Calu3 (cell line): ENCODE measurements at regions not wholly inside any gene's neighbourhood (a gene's known extent, or its start where the extent isn't known, plus 50 kb on each side); places are given as distances from the start of the nearest gene placed in this dataset.
"Not testable (repeated sequence)": the region's sequence is repeated elsewhere in the genome, so short reads cannot be mapped to it uniquely, and the experiment has no call there.

Experiments
- BruUV-seq: library from RNA; stranded (reverse); fragments of 400-500 nt; replicated peaks from 2 replicates; lab custom pipeline; 2021; lab: Mats Ljungman, UMichigan
- CTCF ChIA-PET: fragments of 300-600 bp; sonication (Branson Sonifier 250); formaldehyde crosslinking; loops from one replicate; lab custom pipeline; 2022; ENCODE audit warnings: antibody characterized with exemption; lab: Charles Lee
- DNase-seq: peaks from one replicate; pipeline ENCODE4 v3.0.0; 2022
- H3K27ac Mint-ChIP-seq: one replicate; pipeline ENCODE4 v1.8.0; 2022; ENCODE audit warnings: mixed read lengths; ENCODE audit not compliant: unreplicated experiment
- H3K27me3 Mint-ChIP-seq: one replicate; pipeline ENCODE4 v1.8.0; 2022; ENCODE audit warnings: mixed read lengths; ENCODE audit not compliant: unreplicated experiment
- H3K36me3 Mint-ChIP-seq: one replicate; pipeline ENCODE4 v1.8.0; 2022; ENCODE audit warnings: mild to moderate bottlenecking, moderate library complexity, mixed read lengths; ENCODE audit not compliant: insufficient read depth, unreplicated experiment
- H3K4me1 Mint-ChIP-seq: one replicate; pipeline ENCODE4 v1.8.0; 2022; ENCODE audit warnings: mild to moderate bottlenecking, low read depth, mixed read lengths; ENCODE audit not compliant: unreplicated experiment
- H3K4me3 Mint-ChIP-seq: one replicate; pipeline ENCODE4 v1.8.0; 2022; ENCODE audit warnings: mild to moderate bottlenecking, low read depth, moderate library complexity, mixed read lengths; ENCODE audit not compliant: unreplicated experiment
- H3K9me3 Mint-ChIP-seq: one replicate; pipeline ENCODE4 v1.8.0; 2022; ENCODE audit warnings: low read depth, mixed read lengths; ENCODE audit not compliant: unreplicated experiment
- CTCF ChIP-seq: fragments of 200-600 bp; IDR thresholded peaks from one replicate; pipeline ENCODE4 v1.8.0; 2022; ENCODE audit warnings: antibody characterized with exemption; ENCODE audit not compliant: unreplicated experiment
- intact Hi-C: fragments of 100-400 bp; cut with micrococcal nuclease; formaldehyde crosslinking; loops from one replicate; pipeline ENCODE4 v1.10.0; 2022; ENCODE audit not compliant: unreplicated experiment

- no TSS peak for BruUV-seq
- TF ChIP-seq CTCF: no peak
- H3K9me3 Mint-ChIP-seq: no peaks in the 10 kb centered on the region
- no peak overlapping the region for H3K27ac Mint-ChIP-seq
- DNase-seq: no peak
- H3K4me1 Mint-ChIP-seq: no peaks in the 10 kb centered on the region
- H3K4me3 Mint-ChIP-seq: no peak overlapping the region
- CTCF ChIA-PET: interaction anchor here (0.7 kb wide), 1 partner anchor 952 kb away, joined by 3 read pairs; no protein-coding TSS in a partner anchor
- H3K27me3 Mint-ChIP-seq: no peaks in the 10 kb centered on the region
- H3K36me3 Mint-ChIP-seq: no peaks in the 10 kb centered on the region
- intact Hi-C loops: no loop called here
Measured at GRCh38 chr6:117008618-117009017, 131.6 kb downstream of the RFX6 start.

- CTCF ChIA-PET: interaction anchor here (0.6 kb wide), 1 partner anchor 121 kb away, joined by 3 read pairs; no protein-coding TSS in a partner anchor
- DNase-seq, intact Hi-C loops, H3K4me3 Mint-ChIP-seq, H3K4me1 Mint-ChIP-seq, H3K27me3 Mint-ChIP-seq, H3K36me3 Mint-ChIP-seq, H3K27ac Mint-ChIP-seq, BruUV-seq, H3K9me3 Mint-ChIP-seq: not testable (repeated sequence)
Measured at GRCh38 chr6:117014641-117015473, 137.8 kb downstream of the RFX6 start.

- CTCF ChIA-PET: interaction anchor here (0.6 kb wide), 1 partner anchor 120 kb away, joined by 3 read pairs; no protein-coding TSS in a partner anchor
- H3K9me3 Mint-ChIP-seq, H3K4me1 Mint-ChIP-seq, H3K27ac Mint-ChIP-seq, BruUV-seq, H3K36me3 Mint-ChIP-seq, intact Hi-C loops, DNase-seq, H3K4me3 Mint-ChIP-seq, H3K27me3 Mint-ChIP-seq: not testable (repeated sequence)
Measured at GRCh38 chr6:117015474-117015804, 138.4 kb downstream of the RFX6 start.

- Mint-ChIP-seq H3K36me3 (no peaks in the 10 kb centered on the region), H3K27ac (no peak overlapping the region), H3K4me3 (no peak overlapping the region), H3K9me3 (no peaks in the 10 kb centered on the region), H3K27me3 (no peaks in the 10 kb centered on the region), H3K4me1 (no peaks in the 10 kb centered on the region)
- no TSS peak for BruUV-seq
- CTCF ChIA-PET: no interaction called here
- no peak for TF ChIP-seq CTCF
- DNase-seq: no peak
- intact Hi-C loops: no loop called here
Measured at GRCh38 chr6:117018771-117019170, 141.7 kb downstream of the RFX6 start.

GRCh38 chr6:117022774-117023173 lies 145.7 kb downstream of the RFX6 start:
- CTCF ChIA-PET: no interaction called here
- H3K9me3 Mint-ChIP-seq: no peaks in the 10 kb centered on the region
- H3K27ac Mint-ChIP-seq: no peak overlapping the region
- TF ChIP-seq CTCF: no peak
- no peaks in the 10 kb centered on the region for H3K36me3 Mint-ChIP-seq
- no peaks in the 10 kb centered on the region for H3K27me3 Mint-ChIP-seq
- H3K4me1 Mint-ChIP-seq: no peaks in the 10 kb centered on the region
- H3K4me3 Mint-ChIP-seq: no peak overlapping the region
- no TSS peak for BruUV-seq
- intact Hi-C loops: no loop called here
- DNase-seq: no peak
